ENCODE measurements at regions not wholly inside any gene's neighbourhood (a gene's known extent, or its start where the extent isn't known, plus 50 kb on each side); places are given as distances from the start of the nearest gene placed in this dataset.

- TF ChIP-seq CTCF (IDR thresholded peaks at IDR 0.05; ENCODE audit: low read depth, low read length, poor library complexity, severe bottlenecking) (no peak), EZH2phosphoT487 (IDR thresholded peaks at IDR 0.05; ENCODE audit: borderline replicate concordance, low read length) (no peak)
- Histone ChIP-seq H4K20me1 (ENCODE audit: control insufficient read depth, insufficient read depth, low read depth, low read length) (no peaks in the 10 kb centered on the region), H3K4me3 (ENCODE audit: low read length) (no peak overlapping the region), H3K36me3 (ENCODE audit: control insufficient read depth, low read length) (no peaks in the 10 kb centered on the region), H3K27me3 (ENCODE audit: control insufficient read depth, low read length) (no peaks in the 10 kb centered on the region), H3K9me2 (replicated peaks; ENCODE audit: control insufficient read depth, low read length) (no peaks in the 10 kb centered on the region), H3K9me3 (ENCODE audit: control insufficient read depth, insufficient read depth, low read length) (no peaks in the 10 kb centered on the region), H3K4me1 (ENCODE audit: control insufficient read depth, low read length) (no peaks in the 10 kb centered on the region), H3K27ac (ENCODE audit: low read depth, low read length) (no peak overlapping the region), H3K79me2 (ENCODE audit: control insufficient read depth, low read length) (no peaks in the 10 kb centered on the region), H3K4me2 (ENCODE audit: low read length) (no peak overlapping the region), H3F3A (ENCODE audit: control insufficient read depth, insufficient read depth) (no peaks in the 10 kb centered on the region)
Measured at GRCh38 chr3:73745526-73746191, 120.9 kb upstream of the PDZRN3 start.

DNA sequence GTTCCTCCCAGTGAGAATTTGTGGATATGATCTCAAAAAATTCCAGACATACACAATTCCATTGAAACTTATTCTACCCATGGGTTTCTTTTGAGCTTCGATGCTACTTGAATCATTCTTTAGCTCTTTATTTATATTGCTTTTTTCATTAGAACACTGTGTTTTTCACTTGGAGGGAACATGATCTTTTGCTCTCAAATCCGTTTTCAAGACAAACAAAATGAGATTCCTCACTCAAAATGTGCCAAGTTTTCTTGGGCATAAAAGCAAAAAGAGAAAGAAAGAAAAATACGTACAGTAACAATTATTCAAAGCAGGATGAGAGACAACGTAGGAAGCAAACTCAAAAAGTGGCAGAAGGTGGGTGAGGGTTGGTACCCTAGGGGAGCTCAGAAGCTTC lies 118.8 kb upstream of the PDZRN3 start:
- Histone ChIP-seq H3K4me2 (ENCODE audit: low read length) (no peak overlapping the region), H3K9me3 (ENCODE audit: control insufficient read depth, insufficient read depth, low read length) (no peaks in the 10 kb centered on the region), H3K36me3 (ENCODE audit: control insufficient read depth, low read length) (no peaks in the 10 kb centered on the region), H4K20me1 (ENCODE audit: control insufficient read depth, insufficient read depth, low read depth, low read length) (no peaks in the 10 kb centered on the region), H3K79me2 (ENCODE audit: control insufficient read depth, low read length) (no peaks in the 10 kb centered on the region), H3K4me1 (ENCODE audit: control insufficient read depth, low read length) (no peaks in the 10 kb centered on the region), H3F3A (ENCODE audit: control insufficient read depth, insufficient read depth) (no peaks in the 10 kb centered on the region), H3K27me3 (ENCODE audit: control insufficient read depth, low read length) (no peaks in the 10 kb centered on the region), H3K4me3 (ENCODE audit: low read length) (no peak overlapping the region), H3K27ac (ENCODE audit: low read depth, low read length) (no peak overlapping the region), H3K9me2 (replicated peaks; ENCODE audit: control insufficient read depth, low read length) (no peaks in the 10 kb centered on the region)
- no peak for TF ChIP-seq EZH2phosphoT487 (IDR thresholded peaks at IDR 0.05; ENCODE audit: borderline replicate concordance, low read length)
- no peak for TF ChIP-seq CTCF (IDR thresholded peaks at IDR 0.05; ENCODE audit: low read depth, low read length, poor library complexity, severe bottlenecking)

DNA sequence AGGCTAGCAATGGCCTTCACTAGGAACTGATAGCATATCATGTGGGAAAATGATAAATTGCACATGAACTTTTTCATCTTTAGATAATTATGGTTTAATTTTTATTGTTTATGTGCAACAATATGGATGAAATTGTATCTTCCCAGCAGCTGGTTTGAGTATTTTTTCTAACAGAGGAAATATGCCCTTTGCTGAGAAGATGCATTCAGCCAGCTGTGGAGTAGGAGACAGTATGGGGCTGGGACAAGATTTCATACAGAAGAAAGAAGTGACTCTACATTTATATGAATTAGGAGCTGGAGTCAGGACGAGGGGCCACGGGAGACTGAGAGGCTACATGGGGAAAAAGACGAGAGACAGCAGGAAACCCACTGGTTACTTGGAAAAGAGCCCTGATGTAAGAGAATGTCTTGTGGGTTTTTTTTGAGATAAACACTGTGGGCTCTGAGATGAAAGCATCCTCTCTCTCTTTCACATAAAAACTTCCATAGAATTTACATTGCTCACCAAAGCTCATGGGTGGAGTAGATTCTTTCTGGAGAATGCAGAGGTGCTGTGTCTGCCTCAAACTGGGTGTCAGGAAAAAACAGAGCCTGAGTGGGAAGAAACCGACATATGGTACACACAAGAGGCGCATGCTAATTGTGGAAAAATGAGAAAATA lies 115.2 kb upstream of the PDZRN3 start:
- Histone ChIP-seq H3K79me2 (ENCODE audit: control insufficient read depth, low read length) (no peaks in the 10 kb centered on the region), H3F3A (ENCODE audit: control insufficient read depth, insufficient read depth) (no peaks in the 10 kb centered on the region), H3K4me2 (ENCODE audit: low read length) (no peak overlapping the region), H3K9me3 (ENCODE audit: control insufficient read depth, insufficient read depth, low read length) (no peaks in the 10 kb centered on the region), H3K27ac (ENCODE audit: low read depth, low read length) (no peak overlapping the region), H3K4me3 (ENCODE audit: low read length) (no peak overlapping the region), H3K27me3 (ENCODE audit: control insufficient read depth, low read length) (no peaks in the 10 kb centered on the region), H3K9me2 (replicated peaks; ENCODE audit: control insufficient read depth, low read length) (no peaks in the 10 kb centered on the region), H3K36me3 (ENCODE audit: control insufficient read depth, low read length) (no peaks in the 10 kb centered on the region), H3K4me1 (ENCODE audit: control insufficient read depth, low read length) (no peaks in the 10 kb centered on the region), H4K20me1 (ENCODE audit: control insufficient read depth, insufficient read depth, low read depth, low read length) (no peaks in the 10 kb centered on the region)
- TF ChIP-seq CTCF (IDR thresholded peaks at IDR 0.05; ENCODE audit: low read depth, low read length, poor library complexity, severe bottlenecking) = no peak
- no peak for TF ChIP-seq EZH2phosphoT487 (IDR thresholded peaks at IDR 0.05; ENCODE audit: borderline replicate concordance, low read length)
